DMS79 treated with DMSO at 0.1 percent for 48 hours (cell line): ENCODE measurements at regions not wholly inside any gene's neighbourhood (a gene's known extent, or its start where the extent isn't known, plus 50 kb on each side); places are given as distances from the start of the nearest gene placed in this dataset.

Experiments
- DNase-seq: peaks from one replicate; lab custom pipeline; 2025; lab: John Stamatoyannopoulos, UW

- no peak for DNase-seq
These were observed 89.1 kb downstream of the BBS10 start for GRCh38 chr12:76259106-76259505.

- DNase-seq: no peak
These were observed 91.3 kb downstream of the BBS10 start for GRCh38 chr12:76256904-76257303.

GRCh38 chr12:76256321-76256720, 91.9 kb downstream of the BBS10 start:
- no peak for DNase-seq

- no peak for DNase-seq
These were observed 92.5 kb downstream of the BBS10 start for GRCh38 chr12:76255692-76256091.

GRCh38 chr12:76255281-76255680, 92.9 kb downstream of the BBS10 start:
- DNase-seq: no peak

GRCh38 chr12:76252031-76252430, 96.2 kb downstream of the BBS10 start:
- no peak for DNase-seq

- peak; percentile 9 for DNase-seq
These were observed 98.0 kb downstream of the BBS10 start for GRCh38 chr12:76250256-76250655.

DNA sequence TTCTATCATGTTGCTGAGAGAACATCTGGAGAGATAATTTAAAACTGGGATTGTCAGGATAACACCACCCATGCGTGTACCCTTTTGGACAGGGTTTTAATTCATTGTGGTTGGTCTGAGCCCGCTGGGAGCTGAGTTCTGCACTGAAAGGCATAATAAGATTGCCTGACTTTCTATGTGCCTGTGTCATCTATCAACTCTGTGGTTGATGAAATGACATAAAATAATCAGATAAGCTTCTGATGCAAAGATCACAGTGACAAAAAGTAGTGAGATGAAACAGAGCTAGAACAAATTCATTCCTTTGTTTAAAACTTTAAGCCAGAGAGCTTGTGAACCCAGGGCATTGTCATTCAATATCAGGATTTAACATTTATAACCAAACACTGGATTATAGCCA, 98.7 kb downstream of the BBS10 start:
- DNase-seq: no peak

DNA sequence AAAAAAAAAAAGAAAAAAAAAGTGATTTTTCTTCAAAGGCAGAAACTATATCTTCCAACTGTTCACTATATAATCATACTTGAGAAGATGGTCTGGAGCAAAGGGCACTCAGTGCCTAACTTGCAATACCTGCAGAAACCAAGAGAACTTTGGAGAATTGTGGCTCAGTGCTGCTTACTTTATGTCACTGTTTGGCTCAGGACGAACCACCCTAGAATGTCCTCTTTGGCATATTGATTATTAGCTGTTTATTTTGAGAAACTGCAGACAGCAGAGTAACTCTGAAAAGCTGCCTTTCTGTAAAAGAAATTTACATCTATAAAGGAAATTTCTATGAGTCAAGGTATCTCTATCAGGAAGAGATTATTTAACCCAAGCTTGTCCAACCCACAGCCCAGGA, 100.2 kb downstream of the BBS10 start:
- no peak for DNase-seq

DNA sequence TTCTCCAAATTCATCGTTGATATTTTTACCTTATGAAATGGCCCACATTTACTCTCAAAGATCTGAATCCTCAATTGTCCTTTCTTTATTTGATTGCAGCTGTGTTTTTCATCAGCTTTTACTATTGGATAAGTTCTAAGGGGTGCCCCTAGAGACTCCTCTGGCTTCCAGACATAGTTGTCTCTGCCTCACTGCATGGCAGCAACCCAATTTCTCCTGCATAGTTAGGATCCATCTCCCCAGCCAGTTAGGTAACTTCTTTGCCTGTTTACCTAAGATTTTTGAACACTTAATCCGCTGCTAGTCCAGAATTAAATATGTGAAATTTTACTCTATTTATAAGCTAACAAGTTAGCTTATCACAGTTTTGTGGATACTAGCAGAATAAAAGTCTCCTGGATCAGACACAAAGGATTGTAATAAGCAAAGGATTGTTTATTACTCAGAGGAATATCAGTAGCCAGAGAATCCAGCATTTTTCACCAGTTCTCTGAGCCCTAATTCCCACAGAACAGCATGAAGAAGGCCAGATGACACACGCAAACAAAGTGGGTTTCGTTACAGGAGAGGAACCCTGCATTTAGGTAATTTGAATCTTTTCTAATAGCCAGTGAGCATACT, 101.1 kb downstream of the BBS10 start:
- DNase-seq: no peak

DNA sequence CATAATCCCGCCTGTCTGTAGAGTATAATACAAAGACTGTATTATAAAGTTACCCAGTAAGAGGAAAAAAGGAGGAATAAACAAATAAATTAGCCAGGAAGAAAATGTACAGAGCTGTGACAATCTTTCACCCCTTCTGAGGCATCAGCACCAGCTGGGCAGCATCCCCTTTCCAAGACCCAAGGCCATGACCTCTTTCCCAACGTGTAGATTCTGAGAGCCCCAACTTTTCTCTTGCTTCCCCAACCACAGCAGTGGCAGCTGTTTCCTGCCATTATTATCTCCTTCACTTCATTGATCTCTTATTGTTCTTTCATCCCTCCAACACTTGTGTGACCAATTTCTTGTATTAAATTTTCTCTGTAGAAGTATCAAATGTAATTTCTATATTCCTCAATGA, 101.6 kb downstream of the BBS10 start:
- no peak for DNase-seq

DNA sequence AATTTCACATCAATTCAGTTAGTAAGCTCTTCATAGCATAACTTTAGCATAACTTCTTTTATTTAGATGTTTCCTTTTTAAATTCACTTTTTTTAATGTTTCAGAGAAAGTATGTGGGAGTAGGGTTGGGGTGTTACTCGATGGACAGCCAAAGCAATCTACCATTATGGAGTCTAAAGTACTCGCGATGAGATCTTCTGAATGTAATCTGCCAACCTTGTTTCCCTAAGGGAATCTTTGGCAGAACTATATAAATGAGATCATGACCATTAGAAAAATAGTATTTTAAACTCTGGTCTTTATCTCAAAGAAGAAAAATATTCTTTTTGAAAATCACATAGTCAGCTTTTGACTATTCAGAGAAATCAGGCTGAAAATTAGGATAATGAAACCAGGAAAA, 103.9 kb downstream of the BBS10 start:
- no peak for DNase-seq

- DNase-seq: no peak
These were observed 105.2 kb downstream of the BBS10 start for GRCh38 chr12:76242813-76243550.

- no peak for DNase-seq
These were observed 106.8 kb downstream of the BBS10 start for GRCh38 chr12:76241371-76241770.

GRCh38 chr12:76240281-76240680, 107.9 kb downstream of the BBS10 start:
- no peak for DNase-seq

- no peak for DNase-seq
These were observed 109.5 kb downstream of the BBS10 start for GRCh38 chr12:76238688-76239087.

DNA sequence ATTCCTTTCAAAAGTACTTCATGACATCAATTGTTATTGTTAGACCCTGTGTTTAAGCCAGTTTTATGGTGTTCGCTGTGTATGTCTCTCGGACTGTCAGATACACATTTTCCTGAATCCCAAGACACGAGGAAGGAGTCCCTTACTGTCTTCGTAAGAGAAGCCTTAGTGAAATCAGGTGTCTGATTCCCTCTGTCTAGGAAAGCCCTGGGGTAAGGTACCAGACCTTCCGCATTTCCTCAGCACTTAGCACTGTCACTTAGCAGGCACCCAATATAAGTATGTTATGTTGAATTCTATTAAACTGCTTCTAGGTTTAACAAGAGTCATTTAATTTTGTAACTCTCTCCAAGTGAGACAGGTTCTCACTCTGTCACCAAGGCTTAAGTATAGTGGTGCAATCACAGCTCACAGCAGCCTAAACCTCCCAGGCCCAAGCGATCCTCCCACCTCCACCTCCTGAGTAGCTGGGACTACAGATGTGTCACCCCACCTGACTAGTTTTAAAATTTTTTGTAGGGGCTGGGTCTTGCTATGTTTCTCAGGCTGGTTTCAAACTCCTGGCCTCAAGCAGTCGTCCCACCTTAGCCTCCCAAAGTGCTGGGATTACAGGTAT, 111.0 kb downstream of the BBS10 start:
- no peak for DNase-seq

GRCh38 chr12:76236640-76237039, 111.6 kb downstream of the BBS10 start:
- DNase-seq: no peak

DNA sequence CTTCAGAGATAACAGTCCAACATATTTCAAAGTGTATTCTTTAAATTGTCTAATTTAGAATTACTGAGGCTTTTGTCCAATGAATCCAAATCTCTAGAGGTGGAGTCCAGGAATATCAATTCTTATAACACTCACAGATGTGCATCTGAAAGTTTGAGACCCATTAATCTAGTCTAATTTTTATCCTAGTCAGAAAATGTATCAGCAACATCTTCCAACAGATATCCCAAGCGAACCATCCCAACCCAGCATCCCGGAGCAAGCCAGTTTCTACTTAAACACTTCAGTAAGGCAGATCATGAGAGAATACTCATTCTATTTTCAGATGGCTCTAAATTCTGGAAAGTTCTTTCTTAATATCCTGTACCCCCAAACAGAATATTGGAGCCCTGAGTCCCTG, 113.5 kb downstream of the BBS10 start:
- DNase-seq: no peak

DNA sequence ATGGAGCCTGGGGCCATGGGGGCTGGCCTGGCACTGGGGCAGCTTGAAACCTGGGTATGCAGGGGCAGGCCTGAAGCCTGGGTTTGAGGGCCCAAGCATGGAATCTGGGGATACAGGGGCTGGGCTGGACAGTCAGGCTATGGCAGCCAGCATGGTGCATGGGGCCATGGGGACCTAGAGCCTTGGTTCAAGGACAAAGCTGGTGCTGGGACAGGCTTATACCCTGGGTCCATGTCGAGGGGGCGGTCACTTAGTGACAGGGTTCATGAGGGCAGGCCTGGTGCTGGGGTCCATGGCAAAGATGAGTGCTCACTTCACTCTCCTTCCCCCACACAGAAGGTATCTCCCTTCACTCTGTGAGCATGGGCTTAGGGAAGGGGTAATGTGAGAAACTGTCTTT, 116.2 kb downstream of the BBS10 start:
- DNase-seq: no peak

DNA sequence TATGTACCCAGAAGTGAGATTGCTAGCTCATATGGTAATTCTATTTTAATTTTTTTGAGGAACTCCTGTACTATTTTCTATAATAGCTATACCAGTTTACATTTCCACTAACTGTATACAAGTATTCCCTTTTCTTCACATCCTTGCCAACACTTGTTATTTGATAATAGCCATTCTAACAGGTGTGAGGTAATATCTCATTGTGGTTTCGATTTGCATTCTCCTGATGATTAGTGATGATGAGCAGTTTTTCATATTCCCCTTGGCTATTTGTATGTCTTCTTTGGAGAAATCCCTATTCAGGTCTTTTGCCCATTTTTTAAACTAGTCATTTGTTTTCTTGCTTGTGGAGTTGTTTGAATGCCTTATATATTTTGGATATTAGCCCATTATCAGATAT, 121.3 kb downstream of the BBS10 start:
- DNase-seq: no peak

- DNase-seq: no peak
These were observed 121.8 kb downstream of the BBS10 start for GRCh38 chr12:76226397-76226796.

DNA sequence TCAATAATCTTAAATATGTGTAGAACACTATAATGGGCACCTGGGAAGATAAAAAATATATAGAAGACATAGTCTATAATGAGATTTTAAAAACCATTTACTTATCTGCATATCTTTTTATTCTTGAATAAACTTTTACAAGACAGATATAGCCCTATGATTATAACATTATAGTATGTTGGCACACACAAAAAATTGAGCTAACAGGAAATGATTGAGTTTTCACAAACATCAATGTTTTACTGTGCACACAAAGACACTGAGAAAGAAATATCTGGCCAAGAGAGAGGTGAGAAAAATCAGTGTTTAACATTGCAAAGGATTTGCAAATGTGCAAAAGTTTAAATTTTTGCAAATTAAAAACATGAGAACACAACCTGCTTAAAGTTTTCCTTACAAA, 124.3 kb downstream of the BBS10 start:
- DNase-seq: no peak

GRCh38 chr12:76220980-76221379, 127.2 kb downstream of the BBS10 start:
- no peak for DNase-seq
